GM13977 (cell line): ENCODE measurements at regions not wholly inside any gene's neighbourhood (a gene's known extent, or its start where the extent isn't known, plus 50 kb on each side); places are given as distances from the start of the nearest gene placed in this dataset.

Experiments
- DNase-seq: peaks from one replicate; pipeline ENCODE4 v3.0.0; 2012; ENCODE audit warnings: low spot score
- in situ Hi-C: fragments of 300-500 bp; cut with MboI; formaldehyde crosslinking; loops from one replicate; pipeline ENCODE4 v1.12.0; 2022; ENCODE audit warnings: low sequenced_read_pairs, low pct_unique_long_range_greater_than_20kb, mixed read lengths, inconsistent platforms; ENCODE audit not compliant: unreplicated experiment
- TF ChIP-seq, protein P1 (sequence below): IDR thresholded peaks from 2 replicates; pipeline ENCODE4 v1.5.1; 2012; ENCODE audit warnings: mild to moderate bottlenecking, control low read depth; ENCODE audit not compliant: insufficient read depth; ENCODE audit errors: extremely low read depth, missing control alignments

DNA sequence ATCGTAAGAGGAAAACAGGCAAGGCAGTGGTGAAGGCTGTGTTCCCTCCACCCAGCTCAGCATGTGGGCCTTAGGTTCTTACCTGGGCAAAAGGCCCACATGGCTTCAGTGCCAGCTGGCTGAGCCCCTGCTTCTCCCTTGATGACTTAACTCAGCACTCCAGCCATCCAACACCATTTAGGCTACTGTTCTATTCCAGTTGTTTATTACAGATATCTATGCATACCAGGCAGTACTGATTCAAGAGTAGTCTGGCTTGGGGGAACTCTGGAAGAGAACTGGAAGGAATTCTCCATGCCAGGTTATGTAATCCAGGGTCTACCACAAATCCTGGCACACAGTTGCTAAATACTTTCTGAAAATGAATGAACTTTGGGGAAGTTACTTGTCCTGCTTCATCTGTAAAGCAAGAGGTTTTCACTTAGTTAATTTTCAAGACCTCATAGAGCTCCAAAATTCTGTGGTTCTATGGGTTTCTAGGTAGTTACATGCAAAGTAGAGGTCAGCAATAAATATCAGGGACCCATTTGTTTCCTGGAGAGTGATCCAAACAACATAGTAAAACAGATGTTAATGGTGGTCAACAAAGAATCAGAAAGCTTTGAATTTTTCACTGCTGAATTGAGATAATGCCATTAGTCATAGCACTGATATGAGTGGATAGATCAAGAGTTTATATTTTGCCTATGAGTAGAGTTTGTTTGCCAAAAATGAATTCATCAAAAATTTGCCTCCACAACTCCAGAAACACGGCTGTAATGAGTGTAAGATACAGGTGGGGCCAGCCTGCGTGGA is 88.2 kb upstream of the OSMR start:
- TF ChIP-seq, protein P1, sequence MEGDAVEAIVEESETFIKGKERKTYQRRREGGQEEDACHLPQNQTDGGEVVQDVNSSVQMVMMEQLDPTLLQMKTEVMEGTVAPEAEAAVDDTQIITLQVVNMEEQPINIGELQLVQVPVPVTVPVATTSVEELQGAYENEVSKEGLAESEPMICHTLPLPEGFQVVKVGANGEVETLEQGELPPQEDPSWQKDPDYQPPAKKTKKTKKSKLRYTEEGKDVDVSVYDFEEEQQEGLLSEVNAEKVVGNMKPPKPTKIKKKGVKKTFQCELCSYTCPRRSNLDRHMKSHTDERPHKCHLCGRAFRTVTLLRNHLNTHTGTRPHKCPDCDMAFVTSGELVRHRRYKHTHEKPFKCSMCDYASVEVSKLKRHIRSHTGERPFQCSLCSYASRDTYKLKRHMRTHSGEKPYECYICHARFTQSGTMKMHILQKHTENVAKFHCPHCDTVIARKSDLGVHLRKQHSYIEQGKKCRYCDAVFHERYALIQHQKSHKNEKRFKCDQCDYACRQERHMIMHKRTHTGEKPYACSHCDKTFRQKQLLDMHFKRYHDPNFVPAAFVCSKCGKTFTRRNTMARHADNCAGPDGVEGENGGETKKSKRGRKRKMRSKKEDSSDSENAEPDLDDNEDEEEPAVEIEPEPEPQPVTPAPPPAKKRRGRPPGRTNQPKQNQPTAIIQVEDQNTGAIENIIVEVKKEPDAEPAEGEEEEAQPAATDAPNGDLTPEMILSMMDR, result no peak
- no peak for DNase-seq
- in situ Hi-C loops, result no loop called here

DNA sequence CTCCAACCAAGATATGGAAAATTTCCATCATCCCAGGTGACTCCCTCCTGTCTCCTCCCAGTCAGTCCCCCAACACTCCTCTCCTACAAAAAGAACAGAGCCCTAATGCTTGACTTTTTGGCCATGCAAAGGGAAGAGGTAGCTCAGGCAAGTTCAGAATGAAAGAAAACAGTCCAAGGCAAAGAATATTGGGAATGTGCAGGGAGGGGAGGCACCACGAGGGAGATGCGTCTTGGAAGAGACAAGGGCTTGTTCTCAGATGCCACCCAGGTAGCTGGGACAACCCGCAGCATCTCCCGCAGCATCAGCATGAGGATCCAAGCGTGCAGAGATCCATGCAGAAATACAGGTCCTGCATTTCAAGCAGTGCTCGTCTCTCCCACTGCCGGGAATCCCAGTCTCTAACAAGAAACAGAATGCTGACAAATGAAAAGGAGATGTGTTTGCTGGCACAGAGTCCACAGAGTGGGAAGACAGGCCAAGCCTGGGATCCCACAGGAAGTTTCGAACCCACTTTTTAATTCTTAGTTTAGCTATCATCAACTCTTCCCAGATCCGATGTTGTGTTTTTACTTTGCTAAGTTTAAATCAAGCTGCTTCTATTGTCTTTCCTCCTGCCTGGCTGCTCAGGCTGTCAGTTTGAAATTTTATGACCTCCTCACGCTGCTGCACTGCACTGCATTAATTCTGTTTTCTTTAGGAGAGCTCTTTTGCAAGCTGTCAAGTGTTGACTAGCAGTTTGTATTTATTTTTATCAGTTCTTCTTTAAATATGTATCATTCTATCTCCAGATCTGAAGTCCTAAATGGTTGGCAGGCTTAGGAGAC is 86.8 kb upstream of the OSMR start:
- DNase-seq, result no peak
- TF ChIP-seq, protein P1, result no peak
- in situ Hi-C loops, result no loop called here

DNA sequence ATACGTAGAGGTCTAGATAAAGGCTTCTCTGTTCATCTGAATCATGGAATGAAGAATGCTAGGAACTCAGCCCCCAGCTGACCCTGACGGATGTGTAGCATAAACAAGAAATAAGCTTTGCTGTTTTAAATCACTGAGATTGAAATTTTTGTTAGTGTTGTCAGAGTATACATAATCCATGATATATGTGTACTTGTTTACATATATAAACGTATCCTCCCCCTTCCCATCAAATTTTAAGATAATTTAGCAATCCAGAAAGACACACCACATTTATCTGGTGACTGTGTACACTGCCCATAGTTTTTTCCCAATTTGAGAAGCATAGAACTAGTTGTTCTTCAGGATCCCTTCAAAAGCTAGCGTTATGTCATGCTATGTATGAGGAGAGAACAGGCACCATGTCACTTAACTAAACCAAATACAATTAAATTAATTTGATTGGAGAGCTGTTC is 80.8 kb upstream of the OSMR start:
- in situ Hi-C loops, result no loop called here
- TF ChIP-seq, protein P1, result no peak
- DNase-seq, result no peak

DNA sequence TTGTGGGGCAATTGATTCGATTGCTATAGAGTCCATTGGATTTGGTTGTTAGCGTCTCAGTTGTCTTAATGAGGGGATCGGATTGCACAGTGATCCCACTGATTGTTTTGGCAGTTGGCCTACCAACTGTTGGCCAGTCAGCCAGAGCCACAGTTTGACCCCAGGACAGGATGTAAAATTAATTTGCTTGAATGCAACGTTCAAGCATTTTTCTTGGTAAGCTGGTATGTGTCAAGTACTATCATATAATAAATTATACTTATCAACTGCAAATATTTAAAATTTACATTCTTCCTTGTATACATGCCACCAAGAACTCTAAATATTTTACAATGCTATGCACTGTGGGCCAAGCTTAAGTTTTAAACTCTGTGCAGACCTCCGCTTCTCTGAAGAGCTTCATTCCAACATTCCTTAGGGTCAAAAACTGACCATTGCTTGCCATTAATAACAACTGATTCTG is 80.4 kb upstream of the OSMR start:
- in situ Hi-C loops, result no loop called here
- DNase-seq, result no peak
- TF ChIP-seq, protein P1, result no peak

DNA sequence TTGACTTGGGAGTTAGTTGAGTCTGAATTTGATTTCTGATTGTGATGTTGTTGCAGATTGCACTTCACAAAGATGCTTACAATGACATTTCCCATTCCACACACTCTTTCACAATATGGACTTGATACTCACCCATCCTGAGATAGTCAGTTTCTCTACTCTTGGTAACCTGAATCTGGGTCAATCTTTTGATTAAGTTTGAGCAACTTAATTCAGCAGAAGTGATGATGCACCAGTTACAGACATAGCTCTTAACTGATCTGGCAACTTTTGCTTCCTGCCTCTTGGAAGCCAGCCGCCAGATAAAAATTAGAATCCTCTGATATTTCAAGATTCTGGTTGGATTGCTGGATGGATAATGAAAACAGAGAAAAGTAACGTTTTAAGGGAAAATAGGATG is 79.7 kb upstream of the OSMR start:
- TF ChIP-seq, protein P1, result no peak
- DNase-seq, result no peak
- in situ Hi-C loops, result no loop called here

DNA sequence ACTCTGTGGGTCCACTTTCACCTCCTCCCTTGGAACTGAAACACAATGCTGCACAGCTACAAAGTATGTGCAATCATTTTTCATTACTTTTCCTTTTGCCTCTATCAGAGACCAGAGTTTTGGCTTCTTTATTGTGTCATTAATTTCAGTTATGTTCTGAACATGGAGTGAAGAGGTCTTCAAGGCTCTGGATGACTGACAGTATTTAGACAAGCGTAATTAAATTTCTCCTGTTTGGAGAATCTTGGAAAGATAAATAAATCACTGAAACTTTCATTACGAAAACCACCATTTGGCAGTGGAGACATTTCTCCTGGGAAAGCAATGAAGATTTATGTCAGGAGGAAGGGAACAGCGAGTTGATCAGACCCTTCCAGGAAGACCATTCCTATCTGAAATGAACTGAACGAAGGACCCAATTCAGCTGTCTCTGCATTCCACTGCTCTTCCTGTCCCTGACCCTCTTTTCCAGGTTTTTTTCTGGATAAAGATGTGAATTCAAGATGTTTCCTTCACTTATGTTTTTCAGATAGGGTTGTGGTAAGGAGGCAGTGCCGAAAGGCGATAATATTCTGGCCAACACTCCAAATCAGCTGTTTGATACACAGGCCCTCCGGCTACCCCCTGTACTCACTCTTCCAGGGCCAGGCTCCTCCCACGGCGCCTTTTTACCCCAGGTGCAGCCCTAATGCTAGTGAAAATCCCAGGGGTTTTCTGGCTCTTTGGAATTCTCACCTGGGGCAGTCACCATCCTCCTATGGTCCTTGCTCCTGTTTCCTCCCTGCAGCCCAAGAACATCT is 77.2 kb upstream of the OSMR start:
- TF ChIP-seq, protein P1, result no peak
- DNase-seq, result no peak
- in situ Hi-C loops, result no loop called here
